Fibroblast of skin of left biceps (primary cell): ENCODE measurements at regions not wholly inside any gene's neighbourhood (a gene's known extent, or its start where the extent isn't known, plus 50 kb on each side); places are given as distances from the start of the nearest gene placed in this dataset.

Source experiments
- DNase-seq, 2 experiments: peaks; one replicate each; pipeline ENCODE4 v3.0.0-alpha.2; 2013; ENCODE audit warnings: low read depth in 2 of 2

DNA sequence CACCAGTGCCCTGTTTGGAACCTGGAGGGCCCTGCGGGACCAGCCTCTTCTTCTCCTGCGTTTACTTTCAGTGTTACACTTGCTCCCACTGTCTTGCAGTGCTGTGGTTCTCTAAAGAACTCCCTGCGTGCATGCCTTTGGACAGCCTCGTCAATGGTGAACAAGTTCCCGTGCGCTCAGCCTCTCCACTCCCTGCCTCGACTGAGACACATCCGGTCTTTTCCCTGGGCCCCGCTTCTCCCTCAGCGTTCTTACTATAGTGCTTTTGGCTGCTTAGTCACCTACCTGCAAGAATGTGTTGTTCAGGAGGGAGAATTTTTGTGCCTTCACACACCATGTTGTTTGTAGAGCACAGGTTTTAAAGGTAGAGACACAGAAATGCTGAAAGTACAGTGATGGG lies 520.7 kb upstream of the MKI67 start:
- DNase-seq = no peak

DNA sequence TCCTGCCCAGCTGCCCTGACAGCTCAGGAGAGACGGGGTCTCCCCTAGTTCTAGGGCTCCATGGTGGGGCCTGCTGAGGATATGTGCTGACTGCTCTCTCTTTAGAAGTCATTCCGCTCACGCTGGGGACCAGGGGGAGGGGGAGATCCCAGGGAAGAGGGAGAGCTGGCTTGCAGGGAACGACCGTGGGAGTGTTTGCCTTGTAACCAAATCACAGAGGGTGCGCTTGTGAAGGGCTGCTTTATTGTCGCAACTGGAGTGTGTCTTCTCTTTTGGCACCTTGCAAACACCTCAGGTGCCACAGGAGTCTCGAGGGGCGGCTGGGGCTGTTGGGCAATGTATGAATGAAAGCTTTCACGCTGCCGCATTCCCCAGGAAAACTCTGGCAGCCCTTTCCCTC lies 531.3 kb upstream of the MKI67 start:
- DNase-seq = no peak

DNA sequence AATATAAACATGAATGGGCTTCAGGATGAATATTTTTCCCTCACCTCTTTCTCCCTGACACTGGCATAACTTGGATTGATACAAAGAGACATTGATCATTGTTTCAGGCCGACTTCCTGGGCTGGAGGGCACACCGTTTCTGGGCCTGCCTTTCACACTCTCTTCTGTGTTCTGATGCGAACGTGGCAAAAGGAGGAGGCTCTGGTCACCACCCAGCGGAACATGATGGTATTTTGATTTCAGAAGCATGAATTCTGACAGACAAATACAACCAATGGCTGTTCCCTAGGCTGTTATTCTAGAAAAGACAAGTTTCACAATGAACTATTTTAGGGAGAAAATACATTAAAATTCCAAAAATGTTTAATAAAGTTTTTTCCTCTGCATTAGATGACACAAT lies 534.5 kb upstream of the MKI67 start:
- no peak for DNase-seq

DNA sequence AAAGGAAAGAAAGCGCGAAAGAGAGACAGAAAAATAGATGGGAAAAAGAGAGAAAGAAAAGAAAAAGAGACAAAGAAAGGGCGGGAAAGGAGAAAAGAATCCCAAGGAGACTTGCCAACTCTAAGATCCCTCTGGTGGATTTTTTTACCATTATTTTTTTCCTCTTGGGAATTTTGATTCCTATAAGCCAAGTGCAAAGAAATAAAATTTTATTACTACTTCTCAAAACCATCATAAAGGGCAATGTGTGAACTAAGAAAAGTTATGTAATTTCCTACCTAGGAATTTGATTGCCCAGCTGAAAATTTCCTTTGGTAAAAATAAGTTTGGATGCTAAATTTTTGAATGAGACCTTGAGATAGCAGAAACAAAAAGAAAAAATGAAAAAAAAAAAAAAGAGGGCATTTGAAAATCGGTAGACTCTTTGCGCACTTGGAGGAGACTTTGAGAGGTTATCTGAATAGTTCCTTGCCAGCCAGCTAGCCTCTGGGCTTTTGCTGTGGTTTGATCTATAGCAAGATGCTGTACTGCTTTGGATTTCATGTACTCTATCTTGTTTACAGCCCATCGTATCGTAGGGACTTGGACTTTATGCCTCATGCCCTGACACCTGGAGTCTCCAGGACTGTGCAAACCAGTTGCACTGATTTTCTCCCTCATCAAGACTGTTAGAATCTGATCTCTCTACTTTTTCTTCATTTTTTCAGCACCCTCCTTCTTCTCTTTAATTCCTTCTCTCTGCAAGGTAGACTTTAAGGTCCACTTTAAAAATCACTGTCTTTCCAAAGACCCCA lies 535.4 kb upstream of the MKI67 start:
- no peak for DNase-seq

DNA sequence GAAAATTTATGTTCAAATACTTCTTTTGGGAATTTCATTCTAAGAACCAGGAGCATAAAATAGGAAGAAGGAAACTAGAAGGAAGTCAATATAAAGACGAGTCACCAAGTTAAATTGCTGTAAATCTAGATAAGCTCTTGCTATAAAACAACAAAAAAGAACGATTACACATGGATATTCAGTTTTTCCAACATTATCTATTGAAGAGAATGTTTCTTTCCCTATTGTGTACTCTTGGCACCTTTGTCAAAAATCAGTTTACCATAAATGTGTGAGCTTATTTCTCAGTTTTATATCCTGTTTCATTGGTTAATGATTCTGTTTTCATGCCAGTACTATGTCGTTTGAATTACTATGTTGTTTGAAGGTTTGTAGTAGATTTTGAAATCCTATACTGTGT lies 536.3 kb upstream of the MKI67 start:
- DNase-seq = no peak

DNA sequence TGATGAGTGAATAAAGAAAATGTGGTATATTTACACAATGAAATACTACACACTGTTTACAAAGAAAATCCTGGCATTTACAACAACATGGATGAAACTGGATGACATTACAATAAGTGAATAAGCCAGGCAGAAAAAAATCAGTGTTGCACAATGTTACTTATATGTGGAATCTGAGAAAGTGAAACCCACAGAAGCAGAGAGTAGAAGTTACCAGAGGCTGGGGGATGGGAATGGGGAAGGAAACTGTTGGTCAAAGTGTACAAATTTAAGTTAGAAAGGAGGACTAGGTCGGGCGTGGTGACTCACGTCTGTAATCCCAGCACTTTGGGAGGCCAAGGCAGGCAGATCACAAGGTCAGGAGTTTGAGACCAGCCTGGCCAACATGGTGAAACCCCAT lies 538.5 kb upstream of the MKI67 start:
- no peak for DNase-seq

DNA sequence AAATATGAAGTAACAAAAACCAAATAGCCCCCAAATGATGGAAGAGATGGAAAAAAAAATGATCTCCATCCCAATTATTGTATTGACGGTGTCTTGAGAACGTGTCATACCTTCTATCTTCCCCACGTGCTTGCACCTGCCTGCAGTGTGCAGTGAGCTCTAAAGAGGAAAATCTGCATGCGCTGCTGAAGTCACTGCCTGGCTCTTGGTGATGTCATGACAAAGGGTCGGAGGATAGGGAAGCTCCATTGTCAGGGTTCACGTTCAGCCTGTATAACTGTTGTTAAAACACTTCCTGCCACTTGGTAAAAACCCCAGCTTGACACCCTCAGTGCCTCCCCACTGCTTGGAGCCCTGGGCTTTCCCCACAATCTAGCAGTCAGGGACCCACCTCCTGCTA lies 549.2 kb upstream of the MKI67 start:
- DNase-seq = no peak

DNA sequence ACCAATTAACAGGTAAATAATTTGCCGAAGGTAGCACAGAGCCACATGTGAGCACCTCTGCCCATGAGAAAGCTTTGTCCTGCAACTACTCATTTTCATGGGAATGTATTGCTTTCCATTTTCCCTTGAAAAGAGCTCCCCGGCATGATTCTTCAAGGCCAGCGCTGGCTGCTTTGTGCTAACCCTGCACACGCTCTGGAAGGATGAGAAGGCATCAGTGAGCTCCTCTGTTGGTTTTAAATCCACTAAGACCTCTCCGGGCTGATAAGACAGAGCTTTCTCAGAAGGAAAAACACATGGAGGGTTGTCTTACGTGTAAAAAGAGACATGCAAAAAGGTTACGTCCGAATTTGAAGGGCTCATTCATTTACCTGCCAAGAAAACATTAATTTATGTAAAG lies 553.9 kb upstream of the MKI67 start:
- no peak for DNase-seq

DNA sequence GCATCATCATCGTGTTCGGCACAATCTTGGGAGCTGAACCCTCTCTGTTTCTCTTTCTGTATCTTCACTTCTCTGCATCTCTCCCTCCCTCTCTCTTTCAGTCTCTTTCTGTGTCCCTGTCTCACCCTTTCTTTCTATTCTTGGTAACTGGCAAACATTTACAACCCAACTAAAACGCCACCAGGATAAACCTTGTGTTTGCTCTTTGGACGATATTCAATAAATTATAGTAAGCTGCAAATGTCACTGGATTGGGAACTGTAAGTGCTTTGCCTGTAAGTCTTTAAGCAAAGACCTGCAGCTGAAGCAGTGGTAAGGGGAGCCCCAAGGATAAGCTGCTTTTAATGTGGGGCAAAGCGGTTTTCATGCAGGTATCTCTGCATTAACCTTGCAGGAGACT lies 558.0 kb upstream of the MKI67 start:
- DNase-seq = no peak

DNA sequence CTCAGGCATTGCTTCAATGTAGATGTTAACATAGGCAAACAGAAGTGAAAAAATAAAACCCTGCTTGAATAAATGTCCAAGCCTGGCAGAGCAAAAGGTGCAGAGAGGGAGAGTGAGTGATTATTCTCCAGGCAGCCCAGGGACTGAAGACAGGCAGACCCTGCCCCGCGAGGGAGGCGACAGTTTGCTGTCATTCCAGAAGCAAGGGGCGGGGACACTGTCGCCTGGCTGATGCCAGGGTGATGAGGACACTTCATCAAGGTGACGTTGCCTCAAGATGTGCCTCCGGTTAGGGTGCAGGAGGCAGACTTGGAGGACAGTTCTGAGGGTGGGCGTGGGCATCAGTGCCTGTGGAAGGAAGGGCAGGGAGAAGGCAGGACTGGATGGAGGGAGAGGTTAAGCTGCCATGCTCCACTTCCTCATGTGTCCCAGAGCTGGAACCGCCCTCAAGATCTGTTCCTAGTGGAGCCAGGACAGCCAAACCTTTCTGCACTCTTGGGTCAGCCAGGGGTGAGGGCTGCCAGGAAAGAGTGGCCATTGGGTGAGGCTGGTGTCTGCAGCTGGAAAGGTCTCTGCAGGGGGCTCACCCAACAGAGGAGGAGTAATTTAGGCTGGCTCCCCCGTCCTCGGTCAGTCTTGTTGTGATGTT lies 560.5 kb upstream of the MKI67 start:
- no peak for DNase-seq

DNA sequence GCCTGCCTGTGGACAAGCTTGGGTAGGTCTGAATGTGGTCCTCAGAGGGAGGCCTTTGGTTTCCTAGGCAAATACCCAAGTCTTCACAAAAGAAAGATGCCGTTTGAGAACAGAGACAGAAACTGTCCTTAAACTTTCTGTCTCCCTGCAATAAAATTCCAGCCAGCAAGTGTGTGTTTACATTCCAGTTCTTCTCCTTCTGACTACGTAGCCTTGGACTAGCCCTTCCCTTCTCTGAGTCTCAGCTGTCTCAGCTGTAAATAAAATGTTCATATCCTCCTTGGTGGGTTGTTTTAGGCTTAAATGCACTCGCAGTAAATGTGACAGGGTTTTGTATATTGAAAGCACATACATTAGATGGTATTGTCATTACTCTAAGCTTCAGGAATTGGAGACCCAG lies 561.2 kb upstream of the MKI67 start:
- DNase-seq = no peak

DNA sequence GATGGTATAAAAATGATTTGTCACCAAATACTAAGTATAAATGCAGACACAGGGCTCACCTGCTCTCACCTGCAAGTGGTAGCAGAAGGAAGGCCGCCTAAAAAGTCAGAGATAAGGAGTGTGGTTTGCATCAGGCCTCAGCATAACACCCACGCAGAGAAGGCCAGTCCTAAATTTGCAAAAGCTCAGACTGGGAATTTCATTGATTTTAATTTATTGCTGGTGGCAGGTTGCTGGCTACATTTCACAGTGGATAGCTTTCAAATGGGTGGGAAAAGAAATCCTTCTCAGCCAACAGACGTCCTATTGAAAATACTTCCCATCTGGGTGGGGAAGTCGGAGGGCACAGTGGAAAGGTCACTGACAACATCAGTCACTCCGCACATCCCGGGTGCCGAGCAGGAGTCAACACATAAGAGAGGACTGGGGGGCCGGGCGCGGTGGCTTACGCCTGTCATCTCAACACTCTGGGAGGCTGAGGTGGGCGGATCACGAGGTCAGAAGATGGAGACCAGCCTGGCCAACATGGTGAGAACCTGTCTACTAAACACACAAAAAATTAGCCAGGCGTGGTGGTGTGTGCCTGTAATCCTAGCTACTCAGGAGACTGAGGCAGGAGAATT lies 561.8 kb upstream of the MKI67 start:
- no peak for DNase-seq

DNA sequence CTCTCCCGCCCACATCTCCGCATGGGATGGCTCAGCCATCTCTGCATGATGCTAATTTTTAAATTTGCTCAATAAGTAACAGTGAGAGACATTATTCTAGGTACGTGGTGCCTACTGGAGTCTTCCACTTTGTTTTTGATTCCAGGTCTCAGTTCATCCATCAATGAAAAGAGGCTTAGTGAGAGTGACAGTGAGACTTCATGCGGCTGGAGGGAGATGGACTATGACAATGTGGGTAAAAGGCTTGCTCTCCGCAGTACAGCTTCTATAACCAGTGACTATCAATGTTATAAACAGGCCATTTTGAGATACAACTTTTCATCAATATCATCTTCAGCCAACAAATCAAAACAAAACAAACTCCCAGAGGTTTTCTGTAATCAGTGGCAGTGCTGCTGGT lies 563.4 kb upstream of the MKI67 start:
- no peak for DNase-seq

DNA sequence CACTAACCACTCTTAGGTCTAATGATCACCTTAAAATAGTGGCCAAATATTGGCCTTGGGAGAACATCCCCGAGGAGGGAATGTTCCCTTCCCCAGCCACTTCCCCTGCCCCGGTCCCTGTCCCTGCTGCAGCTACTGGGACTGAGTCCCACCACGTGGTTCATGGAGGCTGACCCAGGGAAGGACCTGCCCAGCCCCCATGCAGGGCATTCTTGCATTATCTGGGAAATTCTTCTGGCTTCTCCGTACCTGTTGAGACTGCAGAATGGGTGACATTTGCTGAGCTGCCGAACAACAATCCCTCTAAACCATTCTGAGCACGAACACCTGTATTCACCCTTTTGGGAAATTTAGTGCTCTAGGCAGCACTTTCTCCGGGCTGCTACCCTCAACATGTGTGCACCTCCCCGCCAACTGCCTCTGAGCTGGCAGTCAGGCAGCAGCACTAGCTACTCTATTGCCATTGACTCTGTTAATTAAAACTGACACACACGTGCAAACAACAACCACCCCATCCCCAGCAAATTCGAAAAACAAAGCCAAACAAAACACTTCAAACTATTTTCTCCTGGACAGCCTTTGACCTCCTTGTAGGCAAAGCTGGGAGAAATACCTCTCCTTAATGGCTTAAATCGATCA lies 567.4 kb upstream of the MKI67 start:
- DNase-seq = no peak

DNA sequence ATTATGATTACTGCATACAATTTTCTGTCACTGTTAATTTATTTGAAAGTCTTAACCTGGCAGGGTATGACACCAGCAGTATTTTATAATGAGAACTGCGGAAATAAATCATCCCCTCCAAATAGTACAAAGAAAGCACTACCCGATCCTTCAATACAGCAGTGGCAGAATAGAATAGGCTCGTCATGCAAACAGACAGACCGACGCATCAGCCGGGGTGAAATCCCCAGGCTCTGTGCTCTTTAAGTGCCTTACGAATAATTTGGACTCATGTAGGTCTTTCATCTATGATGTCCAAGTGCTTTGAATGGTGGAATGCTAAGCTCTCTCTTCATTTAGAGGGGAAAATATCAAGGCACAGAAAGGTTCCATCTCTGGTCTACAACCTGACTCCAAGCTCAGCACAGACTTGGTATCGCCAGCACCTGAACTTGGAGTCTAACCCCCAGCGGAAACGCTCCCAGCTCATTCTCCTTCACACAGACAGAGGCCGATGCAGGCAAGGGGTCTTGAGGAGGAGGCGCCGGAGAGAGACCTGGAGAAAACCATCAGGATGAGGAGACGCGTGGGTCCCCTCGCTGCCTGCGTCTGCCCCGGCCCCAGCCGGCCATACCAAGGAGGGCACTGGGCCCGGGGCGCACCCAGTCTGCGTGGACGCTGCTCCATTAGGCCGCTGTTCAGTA lies 568.1 kb upstream of the MKI67 start:
- no peak for DNase-seq

DNA sequence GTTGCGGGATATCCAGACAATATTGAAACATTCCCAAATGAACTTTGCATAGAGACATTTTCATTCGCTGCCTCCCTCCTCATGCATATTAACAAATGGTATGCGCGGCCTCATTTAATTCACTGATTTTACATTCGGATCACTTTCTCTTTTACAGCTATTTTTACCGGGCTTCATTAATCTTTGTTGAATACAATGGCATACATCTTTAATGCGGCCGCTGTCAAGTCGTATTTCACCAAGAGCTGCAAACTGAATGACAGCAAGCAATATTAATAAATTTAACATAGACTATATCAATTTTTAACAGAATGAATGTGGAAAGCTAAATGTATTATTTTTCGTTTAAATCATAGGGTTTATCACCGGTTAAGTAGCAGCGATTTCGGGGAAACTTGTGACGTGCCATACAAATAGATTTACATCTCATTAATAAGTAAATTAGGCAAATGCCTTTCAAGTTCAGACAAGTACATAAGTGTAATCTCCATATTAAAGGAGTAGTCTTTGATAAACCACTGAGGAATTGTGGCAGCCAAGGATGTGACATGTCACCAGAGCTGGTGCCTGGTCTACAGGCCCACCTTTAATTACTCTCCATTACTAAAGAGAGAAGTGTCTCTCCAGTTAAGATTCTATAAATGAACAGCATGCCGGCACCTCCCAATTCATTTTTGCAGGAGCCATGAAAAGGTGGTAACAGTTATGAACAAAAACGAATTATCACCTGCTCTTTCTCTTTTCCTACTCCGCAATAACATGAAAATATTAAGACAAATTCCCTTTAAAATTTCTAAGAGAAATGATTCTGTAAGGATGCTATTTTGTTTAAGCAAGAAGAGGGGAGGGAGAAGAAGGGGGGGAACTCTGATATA lies 568.9 kb upstream of the MKI67 start:
- no peak for DNase-seq

DNA sequence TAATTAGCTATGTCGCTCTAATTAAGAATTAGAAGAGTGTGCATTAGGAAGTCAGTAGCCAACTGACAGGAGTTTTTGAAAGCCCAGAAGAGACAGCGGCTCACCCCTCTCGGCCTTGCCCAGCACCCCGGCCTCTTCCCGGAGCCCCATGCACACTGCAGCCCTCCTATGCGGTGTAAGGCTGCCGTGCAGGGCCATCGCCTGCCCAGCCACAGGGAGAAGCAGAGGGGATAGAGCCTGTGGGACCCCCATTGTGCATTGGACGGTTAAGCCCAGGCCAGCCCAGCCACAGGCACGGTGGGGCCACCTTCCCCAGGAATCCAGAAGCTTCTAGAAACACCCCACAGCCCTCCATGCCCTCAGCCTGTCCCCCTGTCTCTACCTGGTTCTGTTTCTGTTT lies 569.7 kb upstream of the MKI67 start:
- no peak for DNase-seq

DNA sequence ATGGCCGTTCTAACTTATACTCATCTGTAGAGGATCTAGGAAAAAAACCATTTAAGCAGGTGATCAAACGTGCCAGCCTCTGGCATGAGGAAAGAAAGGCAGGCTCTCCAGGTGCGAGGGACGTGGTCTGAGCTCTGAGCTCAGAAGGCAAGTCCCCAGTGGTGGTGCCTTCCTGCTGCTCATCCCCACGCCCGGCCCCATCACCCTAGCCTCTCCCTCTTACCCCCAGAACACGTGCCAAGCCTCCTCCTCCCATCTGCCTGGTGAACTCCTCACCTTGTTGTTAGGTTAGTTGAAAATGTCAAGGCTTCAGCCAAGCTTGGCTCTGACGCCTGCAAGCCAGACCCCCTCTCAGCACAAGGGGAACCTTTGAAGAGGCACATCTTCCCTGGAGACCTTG lies 571.2 kb upstream of the MKI67 start:
- DNase-seq = no peak

DNA sequence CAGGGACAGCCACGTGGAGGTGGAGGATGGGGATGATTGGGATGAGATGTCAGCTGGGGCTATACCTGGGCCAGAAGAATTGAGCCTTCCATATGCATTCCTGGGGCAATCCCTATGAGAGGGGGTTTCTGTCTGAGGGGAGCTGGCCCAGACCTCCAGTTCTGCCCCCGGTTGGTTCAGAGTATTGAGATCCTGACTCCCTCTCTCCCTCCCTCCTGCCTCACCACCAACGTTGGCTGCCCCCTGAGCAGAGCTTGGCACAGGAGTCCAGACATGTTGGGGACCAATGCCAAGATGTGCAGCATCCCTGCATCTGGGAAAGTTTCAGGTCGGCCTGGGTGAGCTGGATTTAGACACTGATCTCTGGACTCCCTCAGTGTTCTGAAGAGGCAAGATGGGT lies 575.2 kb upstream of the MKI67 start:
- DNase-seq = no peak

DNA sequence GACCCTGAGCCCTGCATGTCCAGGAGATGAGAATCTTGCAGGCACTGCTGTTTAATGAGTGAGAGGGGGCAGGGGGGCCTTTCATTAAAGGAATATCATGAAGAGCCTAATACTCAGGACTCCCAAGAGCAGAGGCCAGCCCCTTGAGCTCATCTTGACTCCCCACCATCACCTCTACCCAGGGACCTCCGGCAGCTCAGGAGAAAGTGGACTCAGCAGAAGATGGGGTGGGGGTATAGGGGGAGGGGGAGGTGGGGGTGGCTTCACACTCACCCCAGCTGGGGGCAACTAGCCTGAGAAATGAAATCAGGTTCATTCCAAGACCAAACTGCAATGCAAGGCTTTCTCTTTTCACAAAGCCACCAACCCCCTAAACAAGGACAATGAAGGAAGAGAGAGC lies 575.6 kb upstream of the MKI67 start:
- DNase-seq = no peak

DNA sequence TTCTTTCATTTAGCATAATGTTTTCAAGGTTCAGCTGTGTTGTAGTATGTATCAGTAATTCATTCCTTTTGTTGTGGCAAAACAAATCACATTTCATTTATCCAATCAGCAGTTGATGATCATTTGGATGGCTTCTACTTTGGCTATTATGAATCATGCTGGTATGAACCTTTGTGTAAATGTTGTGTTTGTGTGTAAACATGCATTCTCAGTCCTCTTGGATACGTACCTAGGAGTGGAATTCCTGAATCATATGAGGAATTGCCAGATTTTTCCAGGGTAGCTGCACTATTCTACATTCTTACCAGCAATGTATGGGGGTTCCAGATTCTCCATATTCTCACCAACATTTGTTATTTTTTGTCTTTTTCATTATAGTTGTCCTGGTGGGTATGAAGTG lies 578.5 kb upstream of the MKI67 start:
- DNase-seq = no peak
